Stimulated activated naive B cell treated with anti-CD40 and anti-IgM and Interleukin-4, amounts not matched to agents 10 μg/mL and 1 μg/mL and 100 μg/mL, for 72 hours (primary cell): ENCODE measurements at regions not wholly inside any gene's neighbourhood (a gene's known extent, or its start where the extent isn't known, plus 50 kb on each side); places are given as distances from the start of the nearest gene placed in this dataset.
A peak's percentile ranks its signal among the peaks of the same experiment; 100 is the strongest.

ENCODE experiments used
- ATAC-seq, 2 donors: fragments of 150-1000 bp; cut with Tn5 transposase; replicated peaks; 2 replicates each; pipeline ENCODE4 v1.10.0; 2021; ENCODE audit warnings: moderate library complexity in 1 of 2
- DNase-seq: peaks from one replicate; pipeline ENCODE4 v3.0.0; 2021
- H3K27ac Mint-ChIP-seq: one replicate; pipeline ENCODE4 v1.8.0; 2022; ENCODE audit warnings: mild to moderate bottlenecking, mixed read lengths
- H3K27me3 Mint-ChIP-seq, 2 donors: one replicate each; pipeline ENCODE4 v1.8.0; 2022; ENCODE audit warnings: mixed read lengths in 2 of 2
- H3K36me3 Mint-ChIP-seq, 2 donors: one replicate each; pipeline ENCODE4 v1.8.0; 2022; ENCODE audit warnings: mixed read lengths in 2 of 2, mild to moderate bottlenecking in 1 of 2
- H3K4me1 Mint-ChIP-seq, 2 donors: one replicate each; pipeline ENCODE4 v1.8.0; 2022; ENCODE audit warnings: mixed read lengths in 2 of 2, mild to moderate bottlenecking in 1 of 2
- H3K4me3 Mint-ChIP-seq, 2 donors: one replicate each; pipeline ENCODE4 v1.8.0; 2022; ENCODE audit warnings: mild to moderate bottlenecking in 2 of 2, mixed read lengths in 2 of 2, moderate library complexity in 1 of 2
- H3K9me3 Mint-ChIP-seq, 2 donors: one replicate each; pipeline ENCODE4 v1.8.0; 2022; ENCODE audit warnings: mixed read lengths in 2 of 2, mild to moderate bottlenecking in 1 of 2

DNA sequence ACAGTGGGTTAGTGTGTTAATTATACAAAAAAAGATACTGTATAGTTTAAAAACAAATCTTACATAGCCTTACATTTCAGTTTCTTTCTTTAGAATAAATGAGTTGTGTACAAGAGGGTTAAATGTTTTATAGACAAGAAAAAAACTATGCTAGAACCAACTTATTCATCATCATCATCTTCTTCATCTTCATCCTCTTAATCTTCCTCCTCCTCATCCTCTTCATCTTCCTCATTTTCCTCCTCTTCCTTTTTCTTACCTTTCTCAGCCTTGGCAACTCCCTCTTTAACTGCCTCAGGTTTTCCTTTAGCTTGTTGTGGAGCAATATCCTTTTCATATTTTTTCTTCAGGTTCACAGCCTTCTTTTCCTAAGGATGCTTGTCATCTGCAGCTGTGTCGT, 53.7 kb downstream of the RPS12 start:
- ATAC-seq, result no peak
- Mint-ChIP-seq H3K27ac (no peak overlapping the region), H3K4me1 (peaks cover 0 to 8% of the 10 kb centered on the region in 2 donors), H3K4me3 (no peak overlapping the region), H3K27me3 (peaks cover 11 to 21% of the 10 kb centered on the region in 2 donors), H3K36me3 (no peaks in the 10 kb centered on the region), H3K9me3 (no peaks in the 10 kb centered on the region)
- DNase-seq, result no peak

- Mint-ChIP-seq H3K27ac (no peak overlapping the region), H3K4me1 (peaks cover 0 to 6% of the 10 kb centered on the region in 2 donors), H3K4me3 (no peak overlapping the region), H3K36me3 (peaks cover 0 to 5% of the 10 kb centered on the region in 2 donors), H3K9me3 (peaks cover 6 to 7% of the 10 kb centered on the region in 2 donors), H3K27me3 (peaks cover 17 to 25% of the 10 kb centered on the region in 2 donors)
- peak; percentile 100 for ATAC-seq
- peak; percentile 28 for DNase-seq
Measured at GRCh38 chr6:132872923-132873322, 58.6 kb downstream of the RPS12 start.

GRCh38 chr6:132877003-132877402, 62.6 kb downstream of the RPS12 start:
- Mint-ChIP-seq H3K27me3 (peaks cover 6 to 14% of the 10 kb centered on the region in 2 donors), H3K27ac (no peak overlapping the region), H3K36me3 (peaks cover 0 to 5% of the 10 kb centered on the region in 2 donors), H3K4me3 (no peak overlapping the region), H3K4me1 (peaks cover 0 to 6% of the 10 kb centered on the region in 2 donors), H3K9me3 (peaks cover 6 to 7% of the 10 kb centered on the region in 2 donors)
- no peak for DNase-seq
- no peak for ATAC-seq

GRCh38 chr6:132887204-132887603, 72.8 kb downstream of the RPS12 start:
- H3K36me3 Mint-ChIP-seq, result no peaks in the 10 kb centered on the region
- H3K9me3 Mint-ChIP-seq, result peaks cover 4 to 5% of the 10 kb centered on the region in 2 donors
- peaks cover 0 to 2% of the 10 kb centered on the region in 2 donors for H3K4me1 Mint-ChIP-seq
- ATAC-seq (no peak), DNase-seq (no peak)
- no peak overlapping the region for H3K4me3 Mint-ChIP-seq
- H3K27me3 Mint-ChIP-seq, result peaks cover 7 to 9% of the 10 kb centered on the region in 2 donors
- no peak overlapping the region for H3K27ac Mint-ChIP-seq

DNA sequence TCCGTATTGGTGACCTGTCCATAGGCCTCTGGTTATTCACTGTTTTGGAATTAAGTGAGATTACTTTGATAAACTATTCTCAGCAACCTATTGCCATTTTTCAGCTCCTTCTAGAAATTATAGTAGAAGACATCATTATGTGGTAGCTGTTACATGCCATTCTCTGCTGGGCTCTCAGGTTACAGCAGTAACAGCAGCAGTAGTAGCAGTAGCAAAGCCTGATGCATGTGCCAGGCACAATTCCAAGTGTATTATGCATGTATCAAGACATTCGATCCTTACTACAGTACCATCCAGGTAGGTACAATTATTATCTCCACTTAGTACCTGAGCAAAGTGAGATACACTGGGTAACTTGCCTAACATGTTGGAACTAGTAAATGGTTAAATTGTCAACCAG, 74.3 kb downstream of the RPS12 start:
- DNase-seq (no peak), ATAC-seq (no peak)
- peaks cover 4 to 5% of the 10 kb centered on the region in 2 donors for H3K9me3 Mint-ChIP-seq
- H3K4me3 Mint-ChIP-seq, result no peak overlapping the region
- peaks cover 7 to 9% of the 10 kb centered on the region in 2 donors for H3K27me3 Mint-ChIP-seq
- H3K27ac Mint-ChIP-seq, result no peak overlapping the region
- peaks cover 0 to 2% of the 10 kb centered on the region in 2 donors for H3K4me1 Mint-ChIP-seq
- H3K36me3 Mint-ChIP-seq, result no peaks in the 10 kb centered on the region

DNA sequence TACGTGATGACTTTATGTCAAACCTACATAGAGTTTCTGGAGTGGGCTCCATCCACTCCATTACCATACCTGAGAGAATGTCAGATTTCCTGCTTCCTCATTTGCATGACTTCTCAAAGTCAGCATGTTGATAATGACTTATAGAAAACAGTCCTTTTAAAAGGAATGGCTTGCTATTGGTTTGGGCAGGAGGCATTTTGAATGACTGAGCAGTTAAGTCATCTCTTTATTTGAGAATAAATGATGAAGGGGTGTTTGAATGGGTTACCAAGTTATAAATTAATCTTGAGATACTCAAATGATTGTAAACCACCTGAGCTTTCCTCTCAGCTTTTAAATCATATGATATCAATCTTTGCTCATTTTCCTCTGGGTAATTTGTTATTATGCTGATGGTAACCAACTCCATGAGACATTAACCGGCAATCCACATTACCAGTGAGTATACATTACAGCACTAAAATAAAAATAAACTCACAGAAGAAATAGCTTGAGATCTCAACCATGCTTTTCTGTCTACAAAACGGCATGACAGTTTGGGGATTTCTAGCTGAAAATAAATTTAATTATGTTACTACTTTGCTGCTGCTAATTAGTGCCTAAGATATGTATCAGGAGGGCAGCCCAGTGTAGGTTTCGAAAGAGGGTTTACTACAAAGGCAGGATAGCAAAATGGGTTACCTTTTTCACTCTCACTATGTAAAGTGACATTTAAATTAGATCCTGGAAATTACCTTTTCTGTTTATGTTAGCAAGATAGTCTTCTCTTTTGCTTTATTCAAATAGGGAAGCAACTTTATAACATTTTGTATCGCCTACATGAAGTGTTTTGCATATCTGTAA, 78.8 kb downstream of the RPS12 start:
- ATAC-seq (peak; percentile 31 to 47), DNase-seq (no peak)
- Mint-ChIP-seq H3K4me1 (no peaks in the 10 kb centered on the region), H3K27me3 (peaks cover 7 to 9% of the 10 kb centered on the region in 2 donors), H3K27ac (no peak overlapping the region), H3K36me3 (no peaks in the 10 kb centered on the region), H3K9me3 (peaks cover 4 to 5% of the 10 kb centered on the region in 2 donors), H3K4me3 (no peak overlapping the region)

DNA sequence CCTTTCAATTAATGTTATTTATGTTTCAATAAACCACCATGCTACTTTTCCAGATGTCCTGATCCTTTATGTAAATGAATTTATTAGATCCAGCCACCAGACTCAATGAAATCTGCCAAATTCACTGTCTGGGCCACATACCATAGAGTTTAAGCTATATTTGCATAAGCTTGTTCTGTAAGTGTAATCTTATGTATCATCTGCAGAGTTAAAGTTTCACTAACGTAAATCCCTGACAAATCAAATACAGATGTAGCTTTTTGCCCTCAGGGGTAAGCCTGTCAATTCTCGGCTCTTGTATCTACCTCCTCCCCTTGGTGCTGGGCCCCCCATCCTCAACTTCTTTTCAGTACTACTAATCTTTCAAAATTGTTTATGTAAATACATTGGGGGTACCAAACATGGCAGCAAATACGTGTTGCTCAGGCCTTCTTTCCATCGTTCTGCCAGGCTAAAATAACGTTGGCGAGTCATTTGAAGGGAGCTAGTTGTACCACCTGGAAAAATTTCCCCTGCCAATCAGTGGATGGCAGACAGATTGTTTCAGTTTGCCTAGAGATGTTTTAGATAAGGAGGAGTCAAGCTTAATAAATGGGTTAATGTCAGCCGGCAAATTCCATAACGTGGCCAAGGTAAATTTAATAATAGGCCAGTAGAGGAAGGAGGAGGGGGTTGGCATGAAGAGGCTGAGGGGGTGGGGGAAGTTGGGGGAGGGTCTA, 79.6 kb downstream of the RPS12 start:
- ATAC-seq, result peak; percentile 25
- H3K4me3 Mint-ChIP-seq, result no peak overlapping the region
- H3K4me1 Mint-ChIP-seq, result no peaks in the 10 kb centered on the region
- DNase-seq, result no peak
- H3K9me3 Mint-ChIP-seq, result peaks cover 4 to 5% of the 10 kb centered on the region in 2 donors
- no peak overlapping the region for H3K27ac Mint-ChIP-seq
- H3K36me3 Mint-ChIP-seq, result no peaks in the 10 kb centered on the region
- H3K27me3 Mint-ChIP-seq, result peaks cover 7 to 9% of the 10 kb centered on the region in 2 donors

DNA sequence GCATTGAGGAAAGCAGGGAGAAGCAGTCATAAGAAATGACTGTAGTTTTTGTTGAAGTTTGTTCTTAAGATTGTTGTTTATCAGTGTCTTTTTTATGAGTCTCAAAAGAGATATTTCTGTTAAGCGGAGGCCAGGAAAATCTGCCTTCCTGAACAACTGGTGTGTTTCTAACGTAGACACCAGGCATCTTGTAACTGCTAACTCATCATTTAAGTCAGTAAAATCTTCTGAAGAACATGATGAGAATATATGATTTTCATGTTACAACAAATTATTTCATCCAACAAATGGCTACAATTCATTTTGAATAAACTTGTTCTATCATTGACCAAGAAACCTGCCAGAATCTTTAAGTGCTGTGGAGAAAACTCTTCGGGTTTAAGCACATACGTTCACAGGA, 84.0 kb downstream of the RPS12 start:
- ATAC-seq (no peak), DNase-seq (no peak)
- Mint-ChIP-seq H3K27me3 (peaks cover 0 to 5% of the 10 kb centered on the region in 2 donors), H3K4me3 (no peak overlapping the region), H3K4me1 (no peaks in the 10 kb centered on the region), H3K9me3 (no peaks in the 10 kb centered on the region), H3K27ac (no peak overlapping the region), H3K36me3 (no peaks in the 10 kb centered on the region)

- H3K27me3 Mint-ChIP-seq, result peaks cover 0 to 10% of the 10 kb centered on the region in 2 donors
- DNase-seq (no peak), ATAC-seq (no peak)
- H3K4me3 Mint-ChIP-seq, result no peak overlapping the region
- no peak overlapping the region for H3K27ac Mint-ChIP-seq
- H3K9me3 Mint-ChIP-seq, result no peaks in the 10 kb centered on the region
- H3K4me1 Mint-ChIP-seq, result no peaks in the 10 kb centered on the region
- no peaks in the 10 kb centered on the region for H3K36me3 Mint-ChIP-seq
Measured at GRCh38 chr6:132900849-132901248, 86.5 kb downstream of the RPS12 start.

- no peak for ATAC-seq
- H3K4me3 Mint-ChIP-seq, result no peak overlapping the region
Measured at GRCh38 chr6:132902901-132903300, 88.5 kb downstream of the RPS12 start.

GRCh38 chr6:132907231-132907630, 92.9 kb downstream of the RPS12 start:
- no peaks in the 10 kb centered on the region for H3K9me3 Mint-ChIP-seq
- no peak for DNase-seq
- peaks cover 5 to 6% of the 10 kb centered on the region in 2 donors for H3K27me3 Mint-ChIP-seq
- ATAC-seq, result no peak
- H3K36me3 Mint-ChIP-seq, result no peaks in the 10 kb centered on the region
- H3K4me1 Mint-ChIP-seq, result peaks cover 4 to 8% of the 10 kb centered on the region in 2 donors
- no peak overlapping the region for H3K27ac Mint-ChIP-seq
- no peak overlapping the region for H3K4me3 Mint-ChIP-seq

More at GRCh38 chr6:132902901-132903300, 88.5 kb downstream of the RPS12 start:
- H3K27me3 Mint-ChIP-seq, result peaks cover 0 to 10% of the 10 kb centered on the region in 2 donors
- no peaks in the 10 kb centered on the region for H3K9me3 Mint-ChIP-seq
- no peaks in the 10 kb centered on the region for H3K36me3 Mint-ChIP-seq
- DNase-seq, result no peak
- H3K27ac Mint-ChIP-seq, result no peak overlapping the region
- no peaks in the 10 kb centered on the region for H3K4me1 Mint-ChIP-seq

- Mint-ChIP-seq H3K27ac (no peak overlapping the region), H3K9me3 (no peaks in the 10 kb centered on the region), H3K27me3 (peaks cover 5 to 6% of the 10 kb centered on the region in 2 donors), H3K4me3 (no peak overlapping the region), H3K4me1 (peaks cover 4 to 8% of the 10 kb centered on the region in 2 donors), H3K36me3 (no peaks in the 10 kb centered on the region)
- ATAC-seq, result no peak
- DNase-seq, result no peak
Measured at GRCh38 chr6:132907914-132908313, 93.5 kb downstream of the RPS12 start.

GRCh38 chr6:132909742-132910141, 95.4 kb downstream of the RPS12 start:
- ATAC-seq, result no peak
- peaks cover 5 to 6% of the 10 kb centered on the region in 2 donors for H3K27me3 Mint-ChIP-seq
- H3K9me3 Mint-ChIP-seq, result no peaks in the 10 kb centered on the region
- no peak for DNase-seq
- no peak overlapping the region for H3K27ac Mint-ChIP-seq
- peaks cover 4 to 8% of the 10 kb centered on the region in 2 donors for H3K4me1 Mint-ChIP-seq
- H3K4me3 Mint-ChIP-seq, result no peak overlapping the region
- H3K36me3 Mint-ChIP-seq, result no peaks in the 10 kb centered on the region

GRCh38 chr6:132910759-132911158, 96.4 kb downstream of the RPS12 start:
- Mint-ChIP-seq H3K9me3 (no peaks in the 10 kb centered on the region), H3K36me3 (no peaks in the 10 kb centered on the region), H3K4me3 (peak overlapping the region; percentile 1 to 23), H3K27ac (no peak overlapping the region), H3K27me3 (peaks cover 0 to 6% of the 10 kb centered on the region in 2 donors), H3K4me1 (peaks cover 7 to 8% of the 10 kb centered on the region in 2 donors)
- DNase-seq (peak; percentile 12), ATAC-seq (peak; percentile 81 to 96)
